HG02970 (cell line): ENCODE measurements at regions not wholly inside any gene's neighbourhood (a gene's known extent, or its start where the extent isn't known, plus 50 kb on each side); places are given as distances from the start of the nearest gene placed in this dataset.
"Not testable (repeated sequence)": the region's sequence is repeated elsewhere in the genome, so short reads cannot be mapped to it uniquely, and the experiment has no call there.

Experiments used
- ATAC-seq: cut with Tn5 transposase; IDR thresholded peaks from one replicate; pipeline ENCODE4 v1.9.1; 2021; ENCODE audit warnings: mild to moderate bottlenecking, moderate library complexity, moderate number of reproducible peaks; ENCODE audit not compliant: unreplicated experiment, low FRiP score

DNA sequence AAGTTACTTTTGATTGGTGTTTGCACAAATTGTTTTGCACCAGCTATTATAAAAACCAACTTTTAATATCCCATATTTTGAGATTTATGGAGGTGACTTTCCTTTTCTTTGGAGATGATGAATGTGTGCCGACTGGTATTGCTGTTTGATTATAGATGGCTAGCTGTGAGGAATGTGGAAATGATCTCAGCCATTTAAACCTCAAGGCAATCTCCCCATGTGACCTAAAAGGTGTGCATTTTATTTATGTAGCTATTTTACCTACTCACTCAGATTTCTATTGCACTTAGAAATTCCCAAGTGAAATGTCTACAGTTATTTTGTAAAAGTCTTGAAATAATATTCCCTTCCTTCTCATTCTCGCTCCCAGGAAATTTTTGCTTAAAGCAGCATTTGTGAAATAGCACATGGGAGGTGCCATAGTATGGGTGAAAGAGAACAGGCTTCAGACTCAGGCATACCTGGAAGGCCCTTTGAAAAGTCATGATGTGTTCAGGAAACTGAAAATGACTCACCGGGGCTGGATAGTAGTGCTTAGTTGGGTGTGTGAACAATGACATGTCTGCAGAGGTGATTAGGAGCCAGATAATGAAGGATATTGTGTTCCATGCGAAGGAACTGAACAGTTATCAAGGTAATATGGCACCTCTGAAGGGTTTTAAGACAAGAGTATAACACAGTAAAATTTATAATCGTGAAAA, 247.6 kb downstream of the CBLL2 start:
- no peak for ATAC-seq

DNA sequence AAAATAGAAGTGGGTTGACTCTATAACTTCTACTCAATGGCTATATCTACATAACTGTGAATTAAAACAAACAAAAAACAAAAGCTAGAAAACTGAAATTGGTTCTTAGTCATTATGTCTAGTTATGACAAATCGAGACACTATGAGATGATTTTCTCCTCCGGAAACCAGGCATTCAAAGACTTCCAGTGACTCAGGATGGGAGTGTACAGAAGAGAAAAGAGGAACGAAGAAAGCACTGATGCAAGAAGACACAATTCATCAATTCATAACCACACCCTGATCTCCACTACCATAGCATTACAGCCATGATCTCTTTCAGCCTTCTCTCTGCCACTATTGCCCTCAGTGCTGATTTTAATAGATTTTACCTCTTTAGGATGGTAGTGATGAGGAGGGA, 253.6 kb downstream of the CBLL2 start:
- ATAC-seq = peak; percentile 99

DNA sequence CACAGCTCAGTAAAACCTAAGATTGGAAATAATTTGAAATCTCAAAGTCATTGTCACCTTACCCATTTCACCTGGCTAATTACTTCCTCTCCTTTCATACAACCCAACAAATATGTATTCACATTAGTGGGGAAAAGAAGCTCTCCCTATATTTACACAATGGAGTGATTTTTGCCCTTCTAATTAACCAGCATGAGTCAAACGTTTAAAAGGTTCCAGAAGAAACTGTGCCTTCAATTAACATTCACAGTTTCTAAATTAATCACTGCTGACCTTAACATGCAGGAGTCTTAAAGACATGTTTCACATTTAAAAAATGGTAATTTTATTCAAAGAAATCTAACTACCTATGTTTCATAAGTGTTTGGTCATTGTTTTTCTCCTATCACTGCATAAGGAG, 254.6 kb downstream of the CBLL2 start:
- ATAC-seq = no peak

DNA sequence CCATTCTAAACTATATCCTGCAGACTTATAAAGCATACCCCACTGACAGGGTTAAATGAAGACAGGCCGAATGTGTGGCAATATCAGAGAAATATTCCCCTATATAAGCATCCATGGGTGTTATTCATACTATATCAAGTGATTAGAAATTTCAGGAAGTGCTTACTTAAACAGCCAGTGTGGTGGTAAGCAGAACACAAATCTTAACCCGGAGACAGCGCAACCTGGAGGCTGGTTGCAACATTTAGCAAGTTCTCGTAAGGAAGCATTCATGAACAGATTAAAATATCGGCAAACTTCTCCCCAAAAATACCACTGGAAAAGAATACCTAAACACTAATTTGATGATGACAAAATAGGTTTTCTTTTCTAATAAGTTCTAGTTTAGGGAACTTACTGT, 261.2 kb downstream of the CBLL2 start:
- no peak for ATAC-seq

DNA sequence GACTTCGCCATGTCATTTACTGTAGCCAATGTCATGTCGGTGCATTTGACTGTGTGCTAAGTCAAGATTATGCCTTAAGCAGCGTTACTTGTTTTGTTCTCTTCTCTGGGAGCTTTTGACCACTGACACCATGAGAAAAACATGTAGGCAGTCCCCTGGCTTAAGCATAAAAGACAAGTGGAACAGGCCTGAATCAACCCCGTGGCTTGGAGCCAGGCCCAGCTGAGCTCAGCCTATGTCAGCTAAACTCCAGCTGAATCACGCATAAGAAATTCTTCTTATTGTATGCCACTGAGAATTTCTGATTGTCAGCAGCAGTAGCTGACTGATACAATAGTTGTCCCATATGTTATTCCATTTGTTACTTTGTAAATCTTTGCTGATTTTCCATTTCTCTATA, 261.9 kb downstream of the CBLL2 start:
- ATAC-seq = no peak

DNA sequence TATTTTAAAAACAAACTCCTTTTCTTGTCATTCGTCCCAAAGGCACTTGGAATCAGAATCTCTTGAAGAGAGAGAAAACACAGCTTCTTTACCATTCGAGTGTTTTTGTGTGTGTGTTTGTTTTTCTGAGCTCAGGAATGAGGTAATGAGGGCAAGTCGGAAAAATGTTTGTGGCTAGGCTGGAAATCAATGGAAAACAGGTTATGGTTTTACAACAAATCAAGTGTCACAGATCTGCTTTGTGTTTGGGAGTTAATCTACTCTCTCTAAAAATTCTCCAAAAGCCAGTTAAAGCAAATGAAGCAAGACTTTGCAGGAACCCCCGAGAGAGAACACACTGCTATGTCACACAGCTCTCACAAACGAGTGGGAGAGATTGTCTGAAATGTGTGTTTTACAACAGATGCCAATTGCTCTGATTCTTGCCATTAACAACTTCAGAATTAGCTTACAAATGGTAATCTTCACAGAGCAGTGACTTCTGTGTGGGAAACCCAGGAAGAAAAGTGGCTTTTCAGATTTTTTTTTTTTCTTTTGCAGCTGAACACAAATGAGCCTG, 264.1 kb downstream of the CBLL2 start:
- no peak for ATAC-seq

DNA sequence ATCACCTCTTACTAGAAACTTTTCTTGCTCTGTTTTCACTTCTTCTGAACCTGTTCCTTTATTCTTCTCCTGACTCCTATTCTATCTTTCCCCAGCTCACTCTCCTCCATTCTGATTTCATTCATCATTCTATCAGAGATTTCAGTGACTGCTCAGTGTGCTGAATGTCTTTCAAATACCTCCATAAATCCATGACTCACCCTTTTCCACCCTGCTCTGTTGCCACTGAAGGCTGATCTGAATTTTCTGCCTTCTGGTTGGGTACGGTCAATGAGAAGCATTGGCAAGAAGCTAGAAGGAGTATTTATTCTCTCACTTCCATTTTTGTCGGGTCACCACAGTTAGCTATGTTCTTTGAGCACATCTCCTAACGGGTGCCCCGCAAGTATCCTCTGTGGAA, 265.9 kb downstream of the CBLL2 start:
- ATAC-seq = no peak

DNA sequence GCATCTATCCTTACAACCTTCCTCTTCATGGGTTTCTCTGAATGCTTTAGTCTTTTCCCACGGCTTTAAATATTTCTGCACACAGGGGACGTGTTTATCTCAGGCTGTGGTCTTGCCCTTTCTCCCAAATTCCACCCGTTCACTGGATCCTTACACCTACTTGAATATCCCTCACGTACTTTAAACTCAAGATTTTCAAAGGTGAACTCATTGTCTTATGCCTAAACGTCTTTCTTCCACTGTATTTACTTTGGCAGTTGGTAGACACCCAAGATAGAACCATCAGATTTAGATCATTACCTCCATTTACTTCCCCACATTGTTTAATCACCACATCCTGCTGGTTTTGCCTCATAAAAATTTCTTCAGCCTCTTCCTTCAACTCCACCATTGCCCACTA, 269.2 kb downstream of the CBLL2 start:
- ATAC-seq = no peak

DNA sequence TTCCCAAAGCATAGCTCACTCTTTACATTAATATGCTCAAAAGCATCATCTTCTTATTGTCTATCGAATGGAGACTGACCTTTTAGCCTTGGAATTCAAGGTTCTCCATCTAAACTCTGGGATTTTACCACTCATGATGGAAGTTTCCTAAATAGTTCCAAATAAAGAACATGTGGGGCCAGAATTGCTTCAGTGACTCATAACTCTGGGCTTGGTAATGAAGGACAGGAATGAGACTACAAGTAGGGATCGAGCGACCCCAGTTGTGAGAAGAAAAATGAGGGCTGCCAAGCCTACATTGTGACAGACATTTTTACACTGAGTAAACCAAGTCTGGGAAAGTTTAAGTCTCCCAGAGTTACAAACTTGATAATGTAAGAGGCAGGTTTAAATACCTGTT, 269.9 kb downstream of the CBLL2 start:
- ATAC-seq = no peak

DNA sequence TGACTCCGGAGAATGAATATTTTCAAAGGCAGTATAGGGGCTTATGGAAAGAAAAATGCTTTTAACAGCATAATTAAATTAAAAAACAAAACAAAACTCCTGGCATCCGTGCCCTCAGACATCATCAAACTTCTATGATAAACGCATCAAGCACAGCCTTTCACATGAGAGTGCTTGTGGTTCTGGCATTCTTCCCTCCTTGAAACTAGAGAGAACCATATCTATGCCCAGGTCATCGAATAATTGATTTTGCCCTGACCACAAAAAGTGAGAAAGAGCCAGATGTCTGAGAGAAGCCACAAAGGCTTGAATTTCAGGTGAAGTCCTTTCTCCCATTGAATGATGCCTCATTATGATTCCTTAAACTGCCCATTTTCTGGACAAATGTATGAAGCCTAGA, 286.8 kb downstream of the CBLL2 start:
- ATAC-seq = no peak

DNA sequence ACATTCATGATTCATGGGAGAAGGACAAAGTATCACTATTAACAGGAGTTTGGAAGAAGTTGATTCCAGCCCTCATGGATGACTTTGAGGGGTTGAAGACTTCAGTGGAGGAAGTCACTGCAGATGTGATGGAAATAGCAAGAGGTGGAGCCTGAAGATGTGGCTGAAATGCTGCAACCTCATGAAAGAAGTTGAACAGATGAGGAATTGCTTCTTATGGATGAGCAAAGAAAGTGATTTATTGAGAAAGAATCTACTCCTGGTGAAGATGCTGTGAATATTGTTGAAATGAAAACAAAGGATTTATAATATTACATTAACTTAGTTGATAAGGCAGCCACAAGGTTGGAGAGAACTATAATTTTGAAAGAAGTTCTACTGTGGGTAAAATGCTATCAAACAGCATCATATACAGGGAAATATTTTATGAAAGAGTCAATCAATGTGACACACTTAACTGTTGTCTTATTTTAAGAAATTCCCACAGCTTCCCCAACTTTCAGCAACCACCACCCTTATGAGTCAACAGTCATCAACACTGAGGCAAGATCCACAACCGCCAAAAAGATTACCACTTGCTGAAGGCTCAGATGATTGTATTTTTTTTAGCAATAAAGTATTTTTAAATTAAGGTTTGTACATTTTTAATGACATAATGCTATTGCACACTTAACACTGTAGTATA, 302.6 kb downstream of the CBLL2 start:
- no peak for ATAC-seq

DNA sequence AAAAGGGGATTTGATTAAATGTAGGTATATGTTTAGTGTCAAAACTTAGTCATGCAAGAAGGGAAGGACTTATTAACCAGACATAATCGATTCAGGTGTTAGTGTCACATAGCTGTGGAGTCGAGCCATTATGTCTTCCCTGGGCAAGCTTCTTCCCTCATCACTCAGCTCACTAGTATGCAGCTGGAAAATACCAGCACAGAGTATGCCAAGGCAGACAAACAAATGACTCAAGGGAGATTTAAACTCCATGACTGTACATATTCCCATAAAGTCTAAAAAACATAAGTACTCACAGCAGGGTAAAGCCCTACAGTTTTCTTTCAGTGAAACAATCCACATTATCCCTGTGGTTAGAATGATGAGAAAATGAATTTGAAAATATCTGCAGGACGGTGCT, 304.5 kb downstream of the CBLL2 start:
- no peak for ATAC-seq

DNA sequence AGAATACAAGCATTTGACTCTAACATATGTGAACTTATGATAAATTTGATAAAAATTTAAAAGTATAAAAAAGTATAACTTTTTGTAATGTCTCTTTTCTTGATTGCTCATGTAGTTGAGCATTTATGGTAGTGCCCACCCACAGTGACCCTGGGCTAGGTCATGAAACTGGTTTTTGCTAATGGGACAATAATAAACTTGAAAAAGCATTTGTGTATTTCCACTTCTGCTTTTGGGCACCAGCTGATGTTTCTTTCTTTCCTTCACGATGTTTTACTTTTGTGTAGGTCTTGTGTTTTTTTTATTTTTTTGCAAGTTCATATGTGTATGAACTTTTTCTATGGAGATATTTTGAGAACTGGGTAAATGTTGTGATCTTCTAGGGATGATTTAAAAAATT, 313.1 kb downstream of the CBLL2 start:
- ATAC-seq = no peak

DNA sequence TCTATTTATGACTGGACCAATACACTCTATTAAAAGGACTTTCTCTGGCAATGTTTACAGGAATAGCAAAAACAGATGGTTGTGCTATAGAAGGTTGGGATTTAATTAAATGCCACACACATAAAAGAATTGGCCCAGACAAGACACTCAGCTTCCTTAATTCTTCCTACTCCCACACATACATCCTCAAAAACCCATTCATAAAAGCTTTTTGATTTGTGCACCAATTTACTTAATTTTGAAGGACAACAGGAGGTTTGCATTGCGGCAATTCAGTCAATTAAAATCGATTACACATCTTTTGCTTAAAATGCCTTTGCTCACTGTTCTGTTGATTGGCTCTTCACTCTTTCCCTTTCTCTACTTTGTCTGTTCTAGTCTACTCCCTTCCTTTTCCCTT, 317.1 kb downstream of the CBLL2 start:
- no peak for ATAC-seq

DNA sequence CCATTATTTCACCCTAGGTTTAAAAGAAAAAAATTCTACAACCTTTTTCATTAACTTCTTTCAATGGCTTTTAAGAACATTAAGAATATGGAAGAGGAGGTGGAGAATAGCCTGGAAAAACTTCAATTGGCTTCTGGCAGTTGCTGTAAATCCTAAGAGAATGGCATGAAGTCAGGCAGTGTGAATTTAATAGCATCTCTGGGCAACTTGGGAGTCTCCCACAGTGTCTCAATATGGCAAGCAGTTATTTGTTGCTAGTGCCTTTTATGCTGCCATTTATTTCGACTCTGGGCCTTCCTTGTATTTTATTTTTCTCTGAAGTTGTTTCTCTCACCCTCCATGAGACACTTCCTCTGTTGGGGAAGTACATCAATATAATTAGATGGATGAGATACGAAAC, 322.1 kb downstream of the CBLL2 start:
- no peak for ATAC-seq

DNA sequence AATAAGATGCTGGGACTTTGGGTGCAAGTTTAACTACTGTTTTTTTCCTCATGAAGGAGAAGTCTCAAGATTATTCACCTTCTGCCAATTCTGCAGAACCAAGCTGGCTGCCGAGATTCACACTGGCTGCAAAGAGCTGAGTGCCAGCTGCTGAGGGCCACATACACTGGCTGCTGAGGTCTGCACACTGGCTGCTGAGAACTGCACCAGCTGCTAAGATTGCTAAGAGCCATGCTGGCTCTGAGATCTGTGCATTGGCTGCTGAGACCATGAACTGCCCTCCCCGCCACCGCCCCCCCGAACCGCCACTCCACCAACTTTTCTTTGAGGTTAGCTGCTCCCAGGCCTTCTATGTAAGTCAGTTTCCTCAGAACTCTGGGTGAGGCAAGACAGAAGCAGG, 330.3 kb downstream of the CBLL2 start:
- no peak for ATAC-seq

DNA sequence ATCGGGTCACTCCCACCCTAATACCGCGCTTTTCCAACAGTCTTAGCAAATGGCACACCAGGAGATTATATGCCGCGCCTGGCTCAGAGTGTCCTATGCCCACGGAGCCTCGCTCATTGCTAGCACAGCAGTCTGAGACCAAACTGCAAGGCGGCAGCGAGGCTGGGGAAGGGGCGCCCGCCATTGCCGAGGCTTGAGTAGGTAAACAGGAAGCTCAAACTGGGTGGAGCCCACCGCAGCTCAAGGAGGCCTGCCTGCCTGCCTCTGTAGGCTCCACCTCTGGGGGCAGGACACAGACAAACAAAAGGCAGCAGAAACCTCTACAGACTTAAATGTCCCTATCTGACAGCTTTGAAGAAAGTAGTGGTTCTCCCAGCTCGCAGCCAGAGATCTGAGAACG, 336.7 kb downstream of the CBLL2 start:
- not testable (repeated sequence) for ATAC-seq

DNA sequence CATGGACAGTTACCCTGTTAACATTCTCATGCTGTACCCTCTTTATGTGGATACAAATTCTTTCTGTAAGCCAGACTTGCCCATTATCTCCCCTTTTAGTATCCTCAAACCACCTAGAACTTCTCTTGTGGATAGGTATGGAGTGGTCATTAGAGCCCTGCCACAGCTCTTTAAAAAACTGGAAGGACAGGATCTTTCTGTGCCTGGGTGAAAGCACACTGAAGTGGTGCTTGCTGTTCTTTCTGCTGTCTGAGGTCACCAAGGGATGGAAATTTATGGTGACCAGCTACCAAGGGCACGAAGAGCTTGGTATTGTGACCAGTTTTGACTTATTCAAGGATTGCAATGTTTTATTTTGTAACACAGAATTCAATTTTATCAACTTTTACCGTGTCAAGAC, 344.2 kb downstream of the CBLL2 start:
- no peak for ATAC-seq

DNA sequence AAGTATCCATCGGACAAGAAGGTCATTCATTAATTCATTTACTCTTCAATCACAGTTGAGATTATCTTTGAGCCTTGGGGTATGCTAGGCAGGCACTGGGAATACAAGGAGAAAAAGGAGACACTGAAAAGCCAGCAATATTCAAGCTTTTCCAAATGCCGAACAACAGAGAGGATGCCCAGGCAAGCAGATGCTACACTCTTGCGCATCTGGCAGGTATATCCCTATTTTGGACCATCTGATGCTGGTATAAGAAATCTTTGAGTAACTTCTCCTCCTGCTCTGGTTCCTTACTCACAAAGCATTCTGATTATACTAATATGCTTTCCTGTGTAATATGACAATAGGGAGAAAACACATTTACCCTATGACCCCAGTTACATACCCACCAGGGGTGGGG, 354.9 kb downstream of the CBLL2 start:
- no peak for ATAC-seq

DNA sequence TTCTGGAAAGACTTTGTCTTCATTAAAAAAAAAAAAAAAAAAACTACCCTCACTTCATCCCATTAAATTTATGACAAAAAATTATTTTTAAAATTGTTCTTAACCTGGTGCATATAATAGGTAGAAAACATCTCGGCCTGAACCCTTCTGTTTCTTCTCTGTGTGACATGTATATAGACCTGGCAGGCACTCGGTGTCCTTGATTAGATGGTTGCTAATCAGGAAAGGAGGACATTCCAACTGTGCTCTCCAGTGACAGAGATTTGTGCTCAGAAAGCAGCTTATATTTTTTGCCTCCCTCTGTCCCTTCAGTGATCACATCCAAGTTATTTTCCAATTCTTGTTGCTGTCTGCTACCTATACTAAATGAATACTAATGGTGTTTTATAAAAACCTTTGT, 355.6 kb downstream of the CBLL2 start:
- no peak for ATAC-seq

DNA sequence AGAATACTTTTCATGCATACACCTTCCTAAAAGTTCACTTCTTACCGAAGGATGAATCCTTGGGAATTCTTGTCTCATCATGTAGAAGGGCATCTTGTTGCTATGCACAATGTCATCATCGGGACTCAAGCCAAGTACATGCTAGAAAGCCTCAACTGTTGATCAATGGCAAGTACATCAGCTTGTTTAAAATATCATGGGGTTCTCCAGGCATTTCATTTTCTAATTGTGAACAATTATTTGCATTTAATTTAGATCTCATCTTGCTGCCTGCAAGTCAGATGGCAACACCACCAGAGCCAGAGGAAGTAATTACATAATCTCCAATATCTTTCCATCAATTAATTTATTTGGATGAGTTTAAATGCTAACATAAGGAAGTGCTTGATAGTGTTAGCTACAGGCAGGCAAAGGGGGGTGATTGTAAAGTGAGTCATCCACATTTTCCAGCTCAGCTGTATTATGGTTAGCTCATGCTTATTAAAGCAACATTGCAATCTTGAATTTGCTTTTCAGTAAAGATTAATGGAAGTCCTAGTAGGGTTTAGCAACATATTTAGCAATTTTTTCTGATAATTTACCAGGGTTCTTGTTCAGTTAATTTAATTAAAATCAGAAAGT, 356.5 kb downstream of the CBLL2 start:
- ATAC-seq = no peak

DNA sequence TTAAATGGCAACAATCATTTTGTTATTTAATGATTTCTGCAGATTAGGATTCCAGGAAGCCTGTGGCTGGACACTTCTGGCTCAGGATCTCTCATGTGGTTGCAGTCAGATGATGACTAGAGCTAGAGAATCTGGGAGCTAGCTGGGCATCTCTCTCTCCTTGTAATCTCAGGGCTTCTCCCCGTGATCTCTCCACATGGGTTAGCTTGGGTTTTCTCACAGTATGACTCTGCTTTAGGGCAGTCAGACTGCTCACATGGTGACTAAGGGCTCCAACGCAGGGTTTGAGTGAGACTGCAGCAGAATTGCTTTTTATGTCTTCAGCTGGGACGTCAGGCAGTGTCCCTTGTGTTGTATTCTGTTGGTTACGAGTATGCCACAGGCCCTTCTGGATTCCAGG, 361.4 kb downstream of the CBLL2 start:
- ATAC-seq = no peak
